ENCODE measurements at regions not wholly inside any gene's neighbourhood (a gene's known extent, or its start where the extent isn't known, plus 50 kb on each side); places are given as distances from the start of the nearest gene placed in this dataset.

DNA sequence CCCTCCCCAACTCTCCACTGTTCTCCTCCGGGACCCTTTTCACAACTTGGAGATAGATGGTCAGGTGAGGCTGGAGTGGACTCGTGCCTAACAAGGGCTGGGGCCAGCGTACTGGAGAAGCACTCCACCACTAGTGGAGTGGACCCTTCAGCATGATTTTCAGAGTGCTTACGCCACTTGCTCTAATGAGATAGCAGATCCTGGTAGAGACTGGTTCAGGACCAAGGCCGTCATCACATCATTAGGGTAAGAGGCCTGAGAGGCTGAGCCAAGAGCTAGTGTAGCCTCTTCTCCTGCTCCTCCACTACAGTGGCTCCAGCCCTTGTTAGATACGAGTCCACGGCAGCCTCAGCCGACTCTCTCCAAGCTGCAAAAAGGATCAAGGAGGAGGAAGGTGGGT is 66.9 kb upstream of the NTRK3 start:
- H3K4me1 ChIP-seq (ENCODE audit: low read length), result no peaks in the 10 kb centered on the region
- DNase-seq, result no peak
- H3K4me2 ChIP-seq (ENCODE audit: low read depth, low read length), result no peak overlapping the region
- H2AFZ ChIP-seq (ENCODE audit: low read length), result no peak overlapping the region
- H3K36me3 ChIP-seq (replicated peaks; ENCODE audit: insufficient read depth, low read length), result no peaks in the 10 kb centered on the region
- H3K4me3 ChIP-seq (ENCODE audit: low read length), result no peak overlapping the region
- no peaks in the 10 kb centered on the region for H3K79me2 ChIP-seq (ENCODE audit: low read length)
- no peak overlapping the region for H3K9ac ChIP-seq (ENCODE audit: low read length)
- H3K9me3 ChIP-seq (replicated peaks; ENCODE audit: insufficient read depth, low read length), result no peaks in the 10 kb centered on the region
- TF ChIP-seq, protein P1, sequence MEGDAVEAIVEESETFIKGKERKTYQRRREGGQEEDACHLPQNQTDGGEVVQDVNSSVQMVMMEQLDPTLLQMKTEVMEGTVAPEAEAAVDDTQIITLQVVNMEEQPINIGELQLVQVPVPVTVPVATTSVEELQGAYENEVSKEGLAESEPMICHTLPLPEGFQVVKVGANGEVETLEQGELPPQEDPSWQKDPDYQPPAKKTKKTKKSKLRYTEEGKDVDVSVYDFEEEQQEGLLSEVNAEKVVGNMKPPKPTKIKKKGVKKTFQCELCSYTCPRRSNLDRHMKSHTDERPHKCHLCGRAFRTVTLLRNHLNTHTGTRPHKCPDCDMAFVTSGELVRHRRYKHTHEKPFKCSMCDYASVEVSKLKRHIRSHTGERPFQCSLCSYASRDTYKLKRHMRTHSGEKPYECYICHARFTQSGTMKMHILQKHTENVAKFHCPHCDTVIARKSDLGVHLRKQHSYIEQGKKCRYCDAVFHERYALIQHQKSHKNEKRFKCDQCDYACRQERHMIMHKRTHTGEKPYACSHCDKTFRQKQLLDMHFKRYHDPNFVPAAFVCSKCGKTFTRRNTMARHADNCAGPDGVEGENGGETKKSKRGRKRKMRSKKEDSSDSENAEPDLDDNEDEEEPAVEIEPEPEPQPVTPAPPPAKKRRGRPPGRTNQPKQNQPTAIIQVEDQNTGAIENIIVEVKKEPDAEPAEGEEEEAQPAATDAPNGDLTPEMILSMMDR (IDR thresholded peaks at IDR 0.05; ENCODE audit: low read length), result no peak
- TF ChIP-seq EZH2phosphoT487 (IDR thresholded peaks at IDR 0.05; ENCODE audit: low read length) (no peak), EZH2 (optimal IDR thresholded peaks at IDR 0.05; ENCODE audit: low read depth, low read length) (no peak)
- no peaks in the 10 kb centered on the region for H3F3A ChIP-seq (ENCODE audit: insufficient read depth, low read length)
- H4K20me1 ChIP-seq (ENCODE audit: insufficient read depth, low read length), result no peaks in the 10 kb centered on the region
- no peaks in the 10 kb centered on the region for H3K27me3 ChIP-seq (replicated peaks; ENCODE audit: insufficient read depth, low read length)
- H3K27ac ChIP-seq (ENCODE audit: low read length), result no peak overlapping the region
- H3K9me2 ChIP-seq (replicated peaks; ENCODE audit: insufficient read depth, low read length), result no peaks in the 10 kb centered on the region

DNA sequence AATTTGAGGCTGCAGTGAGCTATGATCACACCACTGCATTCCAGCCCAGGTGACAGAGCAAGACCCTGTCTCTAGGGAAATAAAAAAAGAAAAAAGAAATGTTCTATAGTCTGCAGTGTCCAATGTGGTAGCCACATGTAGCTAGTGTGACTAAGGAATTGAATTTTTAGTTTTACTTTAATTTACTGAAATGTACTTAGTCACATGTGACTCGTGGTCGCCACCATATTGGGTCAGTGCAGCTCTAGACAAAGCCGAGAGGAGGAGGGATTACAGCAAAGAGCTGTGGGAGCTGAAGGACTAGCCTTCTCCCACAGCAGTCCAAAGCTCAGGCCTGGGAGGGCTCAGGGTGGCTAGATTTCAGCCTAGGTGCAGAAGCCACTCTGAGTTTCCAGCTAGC is 65.9 kb upstream of the NTRK3 start:
- Histone ChIP-seq H3K9me3 (replicated peaks; ENCODE audit: insufficient read depth, low read length) (no peaks in the 10 kb centered on the region), H3K4me2 (ENCODE audit: low read depth, low read length) (no peak overlapping the region), H4K20me1 (ENCODE audit: insufficient read depth, low read length) (no peaks in the 10 kb centered on the region), H3K4me3 (ENCODE audit: low read length) (no peak overlapping the region), H3K9ac (ENCODE audit: low read length) (no peak overlapping the region), H3K27ac (ENCODE audit: low read length) (no peak overlapping the region), H3F3A (ENCODE audit: insufficient read depth, low read length) (no peaks in the 10 kb centered on the region), H2AFZ (ENCODE audit: low read length) (no peak overlapping the region), H3K4me1 (ENCODE audit: low read length) (no peaks in the 10 kb centered on the region), H3K36me3 (replicated peaks; ENCODE audit: insufficient read depth, low read length) (no peaks in the 10 kb centered on the region), H3K79me2 (ENCODE audit: low read length) (no peaks in the 10 kb centered on the region), H3K27me3 (replicated peaks; ENCODE audit: insufficient read depth, low read length) (no peaks in the 10 kb centered on the region), H3K9me2 (replicated peaks; ENCODE audit: insufficient read depth, low read length) (no peaks in the 10 kb centered on the region)
- no peak for DNase-seq
- TF ChIP-seq EZH2 (optimal IDR thresholded peaks at IDR 0.05; ENCODE audit: low read depth, low read length) (no peak), EZH2phosphoT487 (IDR thresholded peaks at IDR 0.05; ENCODE audit: low read length) (no peak)
- TF ChIP-seq, protein P1 (IDR thresholded peaks at IDR 0.05; ENCODE audit: low read length), result no peak

DNA sequence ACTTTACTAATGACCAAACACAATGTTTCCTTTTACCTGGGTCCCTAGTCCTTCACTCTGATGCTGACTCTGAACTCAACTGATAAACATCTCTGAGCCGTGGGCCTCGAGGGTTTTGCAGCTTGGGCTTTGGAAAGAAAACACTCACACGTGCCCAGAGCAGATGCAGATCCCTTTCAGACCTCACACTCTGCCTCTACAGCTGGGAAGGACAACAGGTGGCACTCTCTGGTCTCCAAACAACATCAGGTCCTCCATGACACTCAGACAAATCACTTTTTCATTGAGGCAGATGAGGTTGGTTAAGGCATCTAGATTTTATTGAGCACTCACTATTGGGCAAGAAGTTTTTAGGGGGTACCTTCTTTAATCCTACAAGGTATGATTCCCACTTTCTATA is 64.7 kb upstream of the NTRK3 start:
- Histone ChIP-seq H3K36me3 (replicated peaks; ENCODE audit: insufficient read depth, low read length) (no peaks in the 10 kb centered on the region), H3K4me2 (ENCODE audit: low read depth, low read length) (no peak overlapping the region), H3K4me3 (ENCODE audit: low read length) (no peak overlapping the region), H3K9ac (ENCODE audit: low read length) (no peak overlapping the region), H4K20me1 (ENCODE audit: insufficient read depth, low read length) (no peaks in the 10 kb centered on the region), H2AFZ (ENCODE audit: low read length) (no peak overlapping the region), H3K79me2 (ENCODE audit: low read length) (no peaks in the 10 kb centered on the region), H3K27ac (ENCODE audit: low read length) (no peak overlapping the region), H3K9me2 (replicated peaks; ENCODE audit: insufficient read depth, low read length) (no peaks in the 10 kb centered on the region), H3F3A (ENCODE audit: insufficient read depth, low read length) (no peaks in the 10 kb centered on the region), H3K9me3 (replicated peaks; ENCODE audit: insufficient read depth, low read length) (no peaks in the 10 kb centered on the region), H3K4me1 (ENCODE audit: low read length) (no peaks in the 10 kb centered on the region), H3K27me3 (replicated peaks; ENCODE audit: insufficient read depth, low read length) (no peaks in the 10 kb centered on the region)
- TF ChIP-seq EZH2phosphoT487 (IDR thresholded peaks at IDR 0.05; ENCODE audit: low read length) (no peak), EZH2 (optimal IDR thresholded peaks at IDR 0.05; ENCODE audit: low read depth, low read length) (no peak)
- TF ChIP-seq, protein P1 (IDR thresholded peaks at IDR 0.05; ENCODE audit: low read length), result no peak
- DNase-seq, result no peak
